ENCODE measurements at regions not wholly inside any gene's neighbourhood (a gene's known extent, or its start where the extent isn't known, plus 50 kb on each side); places are given as distances from the start of the nearest gene placed in this dataset.

DNA sequence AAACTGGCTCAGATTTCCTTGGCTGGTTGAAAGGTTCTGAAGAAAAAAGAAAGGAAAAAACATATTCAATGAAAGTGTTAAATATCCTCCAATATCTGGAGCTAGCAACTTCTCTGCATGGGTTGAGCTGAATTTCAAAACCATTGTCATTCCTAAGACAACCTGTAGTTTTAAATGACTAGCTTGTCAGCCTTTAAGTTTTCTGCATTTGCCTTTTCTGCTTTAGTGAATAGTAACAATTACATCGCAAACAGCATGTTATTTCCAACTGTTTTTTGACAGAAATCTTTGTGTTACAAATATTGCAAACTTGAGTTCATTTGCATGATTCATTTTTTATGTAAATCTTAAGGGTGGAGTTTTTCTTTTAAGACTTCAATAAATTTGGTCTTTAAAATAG lies 852.3 kb upstream of the CELF2 start:
- Histone ChIP-seq H3K4me1 (ENCODE audit: insufficient read depth, low read length) (no peaks in the 10 kb centered on the region), H3K4me3 (ENCODE audit: low read length) (no peak overlapping the region), H3K27ac (ENCODE audit: low read depth in 1 of 2, low read length in 2 of 2) (no peak overlapping the region), H3K36me3 (ENCODE audit: insufficient read depth, low read length) (no peaks in the 10 kb centered on the region), H3K9me3 (ENCODE audit: control insufficient read depth in 1 of 2, insufficient read depth in 1 of 2, low read length in 2 of 2) (peaks cover 0 to 9% of the 10 kb centered on the region in 2 experiments), H3K27me3 (ENCODE audit: control insufficient read depth in 1 of 2, insufficient read depth in 2 of 2, low read length in 2 of 2) (no peaks in the 10 kb centered on the region)
- ChIA-PET POLR2A (no interaction called here), CTCF (no interaction called here)
- Mint-ChIP-seq H3K4me1 (ENCODE audit: low read depth) (no peaks in the 10 kb centered on the region), H3K9me3 (no peaks in the 10 kb centered on the region), H3K36me3 (ENCODE audit: low read depth) (no peaks in the 10 kb centered on the region), H3K27me3 (no peaks in the 10 kb centered on the region), H3K4me3 (no peak overlapping the region), H3K27ac (no peak overlapping the region)
- intact Hi-C loops (cut with DNase I, micrococcal nuclease) = no loop called here
- DNase-seq (no peak), ATAC-seq (ENCODE audit: poor library complexity) (no peak)
- TF ChIP-seq, protein P1, sequence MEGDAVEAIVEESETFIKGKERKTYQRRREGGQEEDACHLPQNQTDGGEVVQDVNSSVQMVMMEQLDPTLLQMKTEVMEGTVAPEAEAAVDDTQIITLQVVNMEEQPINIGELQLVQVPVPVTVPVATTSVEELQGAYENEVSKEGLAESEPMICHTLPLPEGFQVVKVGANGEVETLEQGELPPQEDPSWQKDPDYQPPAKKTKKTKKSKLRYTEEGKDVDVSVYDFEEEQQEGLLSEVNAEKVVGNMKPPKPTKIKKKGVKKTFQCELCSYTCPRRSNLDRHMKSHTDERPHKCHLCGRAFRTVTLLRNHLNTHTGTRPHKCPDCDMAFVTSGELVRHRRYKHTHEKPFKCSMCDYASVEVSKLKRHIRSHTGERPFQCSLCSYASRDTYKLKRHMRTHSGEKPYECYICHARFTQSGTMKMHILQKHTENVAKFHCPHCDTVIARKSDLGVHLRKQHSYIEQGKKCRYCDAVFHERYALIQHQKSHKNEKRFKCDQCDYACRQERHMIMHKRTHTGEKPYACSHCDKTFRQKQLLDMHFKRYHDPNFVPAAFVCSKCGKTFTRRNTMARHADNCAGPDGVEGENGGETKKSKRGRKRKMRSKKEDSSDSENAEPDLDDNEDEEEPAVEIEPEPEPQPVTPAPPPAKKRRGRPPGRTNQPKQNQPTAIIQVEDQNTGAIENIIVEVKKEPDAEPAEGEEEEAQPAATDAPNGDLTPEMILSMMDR (IDR thresholded peaks at IDR 0.05) = no peak

DNA sequence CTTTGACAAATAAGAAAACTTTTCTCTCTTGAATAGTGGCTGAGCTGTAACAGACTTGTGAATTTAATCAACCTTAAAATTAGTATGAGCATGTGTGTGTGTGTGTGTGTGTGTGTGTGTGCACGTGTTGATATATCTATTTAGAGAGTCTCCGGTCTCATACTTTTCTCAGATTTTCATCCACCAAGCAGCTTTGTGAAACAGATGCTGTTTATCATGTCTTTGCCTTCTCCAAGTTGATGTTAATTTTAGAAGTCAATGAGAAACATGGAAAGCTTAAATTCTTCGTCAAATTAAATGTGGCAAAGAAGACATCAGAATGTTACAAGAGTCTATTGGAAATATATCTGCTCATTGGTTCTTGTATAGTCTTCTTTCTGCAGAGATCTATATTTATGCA lies 839.2 kb upstream of the CELF2 start:
- Mint-ChIP-seq H3K27me3 (peaks cover 13% of the 10 kb centered on the region), H3K27ac (no peak overlapping the region), H3K9me3 (peaks cover 3% of the 10 kb centered on the region), H3K4me1 (ENCODE audit: low read depth) (no peaks in the 10 kb centered on the region), H3K4me3 (no peak overlapping the region), H3K36me3 (ENCODE audit: low read depth) (no peaks in the 10 kb centered on the region)
- ChIA-PET CTCF (no interaction called here), POLR2A (no interaction called here)
- DNase-seq (no peak), ATAC-seq (ENCODE audit: poor library complexity) (no peak)
- intact Hi-C loops (cut with DNase I, micrococcal nuclease) = no loop called here
- TF ChIP-seq, protein P1 (IDR thresholded peaks at IDR 0.05) = no peak
- Histone ChIP-seq H3K36me3 (ENCODE audit: insufficient read depth, low read length) (no peaks in the 10 kb centered on the region), H3K4me3 (ENCODE audit: low read length) (no peak overlapping the region), H3K9me3 (ENCODE audit: control insufficient read depth in 1 of 2, insufficient read depth in 1 of 2, low read length in 2 of 2) (no peaks in the 10 kb centered on the region), H3K27ac (ENCODE audit: low read depth in 1 of 2, low read length in 2 of 2) (no peak overlapping the region), H3K4me1 (ENCODE audit: insufficient read depth, low read length) (no peaks in the 10 kb centered on the region), H3K27me3 (ENCODE audit: control insufficient read depth in 1 of 2, insufficient read depth in 2 of 2, low read length in 2 of 2) (no peaks in the 10 kb centered on the region)

DNA sequence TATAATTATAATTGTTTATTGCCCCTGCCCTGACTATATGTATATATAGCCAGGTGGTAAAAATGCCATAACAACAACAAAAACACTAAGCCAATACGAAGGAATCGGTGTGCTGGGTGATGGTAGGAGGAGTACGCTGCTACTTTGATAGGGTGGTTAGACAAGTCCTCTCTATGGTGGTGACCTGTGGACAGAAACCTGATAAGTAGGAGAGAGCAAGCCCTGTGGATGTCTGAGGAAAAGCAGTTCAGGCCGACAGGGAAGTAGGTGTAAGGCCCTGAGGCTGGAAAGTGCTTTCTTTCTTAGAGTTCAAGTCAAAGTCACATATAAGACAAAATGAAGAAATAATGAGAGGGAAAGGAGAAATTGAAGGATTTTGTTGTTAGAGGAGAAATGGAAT lies 823.8 kb upstream of the CELF2 start:
- H3K36me3 Mint-ChIP-seq (ENCODE audit: low read depth) = no peaks in the 10 kb centered on the region
- CTCF ChIA-PET = no interaction called here
- H3K27me3 Mint-ChIP-seq = no peaks in the 10 kb centered on the region
- H3K27me3 ChIP-seq (ENCODE audit: control insufficient read depth in 1 of 2, insufficient read depth in 2 of 2, low read length in 2 of 2) = no peaks in the 10 kb centered on the region
- no peak overlapping the region for H3K27ac ChIP-seq (ENCODE audit: low read depth in 1 of 2, low read length in 2 of 2)
- no peak overlapping the region for H3K27ac Mint-ChIP-seq
- no peak overlapping the region for H3K4me3 ChIP-seq (ENCODE audit: low read length)
- H3K4me3 Mint-ChIP-seq = no peak overlapping the region
- TF ChIP-seq, protein P1 (IDR thresholded peaks at IDR 0.05) = no peak
- intact Hi-C loops (cut with DNase I, micrococcal nuclease) = no loop called here
- no peaks in the 10 kb centered on the region for H3K9me3 ChIP-seq (ENCODE audit: control insufficient read depth in 1 of 2, insufficient read depth in 1 of 2, low read length in 2 of 2)
- no peaks in the 10 kb centered on the region for H3K9me3 Mint-ChIP-seq
- POLR2A ChIA-PET = no interaction called here
- no peaks in the 10 kb centered on the region for H3K4me1 Mint-ChIP-seq (ENCODE audit: low read depth)
- no peaks in the 10 kb centered on the region for H3K4me1 ChIP-seq (ENCODE audit: insufficient read depth, low read length)
- DNase-seq = no peak
- ATAC-seq (ENCODE audit: poor library complexity) = no peak
- no peaks in the 10 kb centered on the region for H3K36me3 ChIP-seq (ENCODE audit: insufficient read depth, low read length)

Data from CD4-positive, alpha-beta T cell (primary cell).